ENCODE measurements at regions not wholly inside any gene's neighbourhood (a gene's known extent, or its start where the extent isn't known, plus 50 kb on each side); places are given as distances from the start of the nearest gene placed in this dataset.

GRCh38 chr2:129769185-129769991, 210.1 kb upstream of the RAB6C start:
- no peak for TF ChIP-seq FOXA3 (CRISPR knock-in tag; conservative IDR thresholded peaks at IDR 0.05 in 1 of 2, IDR thresholded peaks at IDR 0.05 in 1 of 2)
- no peak for TF ChIP-seq MAX (CRISPR knock-in tag; IDR thresholded peaks at IDR 0.05)
- no peak for TF ChIP-seq BACH1 (tag; IDR thresholded peaks at IDR 0.05)
- TF ChIP-seq, protein P1, sequence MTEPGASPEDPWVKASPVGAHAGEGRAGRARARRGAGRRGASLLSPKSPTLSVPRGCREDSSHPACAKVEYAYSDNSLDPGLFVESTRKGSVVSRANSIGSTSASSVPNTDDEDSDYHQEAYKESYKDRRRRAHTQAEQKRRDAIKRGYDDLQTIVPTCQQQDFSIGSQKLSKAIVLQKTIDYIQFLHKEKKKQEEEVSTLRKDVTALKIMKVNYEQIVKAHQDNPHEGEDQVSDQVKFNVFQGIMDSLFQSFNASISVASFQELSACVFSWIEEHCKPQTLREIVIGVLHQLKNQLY (CRISPR knock-in tag; conservative IDR thresholded peaks at IDR 0.05): no peak
- no peak for TF ChIP-seq RBFOX2 (IDR thresholded peaks at IDR 0.05; ENCODE audit: low read depth, low read length)
- TF ChIP-seq, protein P2, sequence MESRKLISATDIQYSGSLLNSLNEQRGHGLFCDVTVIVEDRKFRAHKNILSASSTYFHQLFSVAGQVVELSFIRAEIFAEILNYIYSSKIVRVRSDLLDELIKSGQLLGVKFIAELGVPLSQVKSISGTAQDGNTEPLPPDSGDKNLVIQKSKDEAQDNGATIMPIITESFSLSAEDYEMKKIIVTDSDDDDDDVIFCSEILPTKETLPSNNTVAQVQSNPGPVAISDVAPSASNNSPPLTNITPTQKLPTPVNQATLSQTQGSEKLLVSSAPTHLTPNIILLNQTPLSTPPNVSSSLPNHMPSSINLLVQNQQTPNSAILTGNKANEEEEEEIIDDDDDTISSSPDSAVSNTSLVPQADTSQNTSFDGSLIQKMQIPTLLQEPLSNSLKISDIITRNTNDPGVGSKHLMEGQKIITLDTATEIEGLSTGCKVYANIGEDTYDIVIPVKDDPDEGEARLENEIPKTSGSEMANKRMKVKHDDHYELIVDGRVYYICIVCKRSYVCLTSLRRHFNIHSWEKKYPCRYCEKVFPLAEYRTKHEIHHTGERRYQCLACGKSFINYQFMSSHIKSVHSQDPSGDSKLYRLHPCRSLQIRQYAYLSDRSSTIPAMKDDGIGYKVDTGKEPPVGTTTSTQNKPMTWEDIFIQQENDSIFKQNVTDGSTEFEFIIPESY (CRISPR knock-in tag; IDR thresholded peaks at IDR 0.05): no peak
- no peak for TF ChIP-seq CEBPB (tag; IDR thresholded peaks at IDR 0.05)
- no peak for TF ChIP-seq ZNF699 (CRISPR knock-in tag; IDR thresholded peaks at IDR 0.05; ENCODE audit: insufficient replicate concordance)
- TF ChIP-seq PCBP2 (IDR thresholded peaks at IDR 0.05; ENCODE audit: low read depth, low read length, poor library complexity, severe bottlenecking): no peak
- TF ChIP-seq STAT5B (CRISPR knock-in tag; IDR thresholded peaks at IDR 0.05): no peak
- TF ChIP-seq SPI1 (IDR thresholded peaks at IDR 0.05; ENCODE audit: borderline replicate concordance, low read depth, low read length): no peak
- no peak for TF ChIP-seq ZBTB34 (CRISPR knock-in tag; IDR thresholded peaks at IDR 0.05)
- TF ChIP-seq POLR2A (conservative IDR thresholded peaks at IDR 0.05): no peak
